SK-N-MC (cell line): ENCODE measurements at regions not wholly inside any gene's neighbourhood (a gene's known extent, or its start where the extent isn't known, plus 50 kb on each side); places are given as distances from the start of the nearest gene placed in this dataset.

Experiments
- DNase-seq: peaks from one replicate; pipeline ENCODE4 v3.0.0-alpha.2; 2011; ENCODE audit warnings: low read depth, low spot score
- H3K27ac ChIP-seq: fragments of 200-600 bp; sonication (generic); 2 replicates; pipeline ENCODE4 v1.5.1; 2016; ENCODE audit warnings: mixed run types
- H3K36me3 ChIP-seq: fragments of 200-600 bp; sonication (generic); 2 replicates; pipeline ENCODE4 v1.6.1; 2017; ENCODE audit warnings: antibody characterized with exemption, low read length, mixed read lengths; ENCODE audit not compliant: insufficient read depth
- H3K4me3 ChIP-seq: fragments of 200-600 bp; sonication (generic); 2 replicates; pipeline ENCODE4 v1.5.1; 2016
- H3K9ac ChIP-seq: fragments of 200-600 bp; sonication (generic); 2 replicates; pipeline ENCODE4 v1.8.0; 2017; ENCODE audit warnings: mixed run types, mixed read lengths; ENCODE audit not compliant: insufficient read length
- H3K9me3 ChIP-seq: fragments of 200-600 bp; sonication (generic); 2 replicates; pipeline ENCODE4 v1.6.1; 2017; ENCODE audit warnings: low read depth, mild to moderate bottlenecking, antibody characterized with exemption, low read length, moderate library complexity, mixed read lengths
- EZH2 ChIP-seq: fragments of 200-600 bp; sonication (generic); IDR thresholded peaks from one replicate; pipeline ENCODE4 v1.6.1; 2017; ENCODE audit warnings: antibody characterized with exemption
- FOXP2 ChIP-seq: optimal IDR thresholded peaks from 2 replicates; pipeline ENCODE3; 2011; ENCODE audit warnings: mild to moderate bottlenecking, moderate library complexity; ENCODE audit not compliant: insufficient read depth; ENCODE audit errors: extremely low read length, control extremely low read depth
- POLR2AphosphoS5 ChIP-seq: IDR thresholded peaks from 2 replicates; pipeline ENCODE4 v1.6.1; 2012; ENCODE audit warnings: mild to moderate bottlenecking, low read depth, low read length, borderline replicate concordance

DNA sequence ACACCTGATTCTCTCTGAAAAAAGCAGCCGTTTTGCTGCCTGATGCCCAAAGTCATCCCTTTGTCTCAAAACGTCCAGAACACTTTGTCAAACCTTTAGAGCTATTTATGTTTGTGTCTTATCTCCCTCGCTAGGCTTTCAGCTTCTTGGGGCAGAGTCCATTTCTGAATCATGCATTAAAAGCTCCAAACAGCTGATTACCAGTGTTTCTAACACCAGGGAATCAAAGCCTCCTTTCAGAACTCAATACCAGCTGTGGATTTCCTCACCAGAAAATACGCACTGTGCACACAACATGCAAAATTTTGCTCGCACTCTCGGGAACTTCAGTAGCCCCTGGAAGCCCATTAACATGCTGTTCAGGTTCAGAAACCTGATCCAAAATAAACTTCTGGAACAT, 333.3 kb downstream of the HACE1 start:
- Histone ChIP-seq H3K9ac (peak overlapping the region; percentile 43), H3K9me3 (no peaks in the 10 kb centered on the region), H3K36me3 (no peaks in the 10 kb centered on the region), H3K4me3 (peak overlapping the region; percentile 71), H3K27ac (peak overlapping the region; percentile 89)
- TF ChIP-seq FOXP2 (no peak), EZH2 (no peak), POLR2AphosphoS5 (no peak)
- no peak for DNase-seq

DNA sequence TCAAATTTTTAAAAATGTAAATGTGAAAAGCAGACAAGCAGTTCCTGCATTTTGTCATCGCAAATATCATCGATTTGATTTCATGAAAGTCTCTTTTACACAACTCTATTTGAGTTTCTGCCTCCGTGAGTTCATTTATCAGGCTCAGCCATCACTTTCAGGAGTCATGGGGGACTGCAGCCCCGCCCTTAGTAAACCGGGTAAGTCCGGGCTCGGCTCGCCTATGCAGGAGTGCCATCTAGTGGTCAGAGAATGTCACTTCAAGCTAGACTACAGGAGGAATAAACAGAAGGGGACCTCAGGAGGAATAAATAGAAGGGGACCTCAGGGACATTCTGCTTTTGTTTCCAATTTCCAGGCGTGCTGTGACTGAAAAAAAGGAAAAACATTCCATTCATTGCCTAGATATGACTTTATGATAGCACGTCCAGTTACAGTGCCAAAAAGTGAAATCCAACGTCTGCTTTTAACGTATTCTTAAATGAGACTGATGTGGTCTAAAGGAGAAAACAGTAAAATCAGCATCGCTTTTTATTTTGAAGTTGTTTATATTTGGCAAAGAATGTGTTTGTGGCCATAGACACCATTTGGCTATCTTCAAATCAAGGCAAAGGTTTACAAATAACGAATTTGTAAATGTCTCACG, 333.9 kb downstream of the HACE1 start:
- no peaks in the 10 kb centered on the region for H3K9me3 ChIP-seq
- no peaks in the 10 kb centered on the region for H3K36me3 ChIP-seq
- DNase-seq: peak; percentile 81
- peak overlapping the region; percentile 89 for H3K27ac ChIP-seq
- H3K9ac ChIP-seq: peak overlapping the region; percentile 46
- TF ChIP-seq POLR2AphosphoS5 (no peak), EZH2 (no peak), FOXP2 (no peak)
- H3K4me3 ChIP-seq: peak overlapping the region; percentile 71

DNA sequence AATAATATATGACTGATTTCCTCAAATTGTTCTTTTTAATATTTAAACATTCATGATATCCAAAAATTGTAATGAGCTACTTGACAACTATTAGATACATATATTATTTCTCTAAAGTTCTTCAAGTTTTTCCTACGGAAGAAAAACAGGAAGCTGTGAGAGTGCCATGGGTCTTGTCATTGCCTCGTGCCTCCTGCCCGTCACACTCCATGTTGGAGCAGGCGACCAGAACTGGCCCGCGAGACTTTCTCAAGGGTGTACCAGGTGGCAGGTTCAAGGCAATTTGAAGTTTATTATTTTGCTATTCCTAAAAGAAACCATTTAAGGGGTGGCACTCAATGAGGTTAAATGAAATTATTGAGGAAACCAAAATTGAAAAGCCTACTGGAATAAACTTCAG, 337.2 kb downstream of the HACE1 start:
- Histone ChIP-seq H3K4me3 (no peak overlapping the region), H3K9ac (no peak overlapping the region), H3K36me3 (no peaks in the 10 kb centered on the region), H3K9me3 (no peaks in the 10 kb centered on the region), H3K27ac (no peak overlapping the region)
- TF ChIP-seq POLR2AphosphoS5: no peak
- no peak for TF ChIP-seq FOXP2
- TF ChIP-seq EZH2: no peak
- no peak for DNase-seq

DNA sequence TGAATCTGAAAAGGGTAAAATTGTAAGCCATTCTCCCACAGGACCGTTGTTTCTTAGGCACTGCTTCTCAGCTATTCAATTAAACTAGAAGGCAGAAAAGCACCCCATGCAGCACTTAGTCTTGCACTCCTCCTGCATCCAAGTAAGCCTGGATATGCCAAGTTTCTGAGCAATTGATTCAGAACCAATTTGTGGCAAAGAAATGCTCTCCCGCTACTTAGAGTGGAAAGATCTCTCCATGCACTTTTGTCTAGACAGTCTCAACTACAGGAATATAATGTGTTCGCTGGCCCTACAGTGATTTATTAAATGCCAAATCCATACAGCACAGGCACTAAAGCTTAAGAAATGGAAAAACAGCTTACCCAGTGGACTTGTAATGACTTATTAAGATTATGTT, 338.5 kb downstream of the HACE1 start:
- Histone ChIP-seq H3K9ac (no peak overlapping the region), H3K36me3 (no peaks in the 10 kb centered on the region), H3K4me3 (no peak overlapping the region), H3K27ac (peak overlapping the region; percentile 29; the same call in 1 of the 2 replicates), H3K9me3 (no peaks in the 10 kb centered on the region)
- TF ChIP-seq FOXP2: no peak
- TF ChIP-seq POLR2AphosphoS5: no peak
- TF ChIP-seq EZH2: no peak
- DNase-seq: no peak

DNA sequence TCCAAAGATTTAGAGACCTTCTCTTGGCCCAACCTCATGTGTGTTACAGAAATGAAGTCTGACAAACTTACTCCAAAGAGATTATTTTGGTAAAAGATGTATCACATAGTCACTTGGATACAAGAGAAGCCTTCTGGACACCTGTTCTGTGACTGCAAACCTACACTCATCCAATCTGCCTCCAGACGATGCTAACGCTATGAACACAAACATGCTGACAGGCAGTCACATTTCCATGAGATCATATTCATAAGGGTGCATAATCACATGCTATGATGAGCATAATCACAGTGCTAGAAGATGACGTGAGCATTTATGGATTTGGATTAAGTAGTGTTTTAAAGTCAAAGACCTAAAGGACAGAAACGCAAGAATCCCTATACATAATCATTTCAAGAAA, 340.2 kb downstream of the HACE1 start:
- DNase-seq: no peak
- Histone ChIP-seq H3K36me3 (no peaks in the 10 kb centered on the region), H3K9me3 (no peaks in the 10 kb centered on the region), H3K27ac (no peak overlapping the region), H3K4me3 (no peak overlapping the region), H3K9ac (no peak overlapping the region)
- TF ChIP-seq FOXP2 (no peak), EZH2 (no peak), POLR2AphosphoS5 (no peak)

DNA sequence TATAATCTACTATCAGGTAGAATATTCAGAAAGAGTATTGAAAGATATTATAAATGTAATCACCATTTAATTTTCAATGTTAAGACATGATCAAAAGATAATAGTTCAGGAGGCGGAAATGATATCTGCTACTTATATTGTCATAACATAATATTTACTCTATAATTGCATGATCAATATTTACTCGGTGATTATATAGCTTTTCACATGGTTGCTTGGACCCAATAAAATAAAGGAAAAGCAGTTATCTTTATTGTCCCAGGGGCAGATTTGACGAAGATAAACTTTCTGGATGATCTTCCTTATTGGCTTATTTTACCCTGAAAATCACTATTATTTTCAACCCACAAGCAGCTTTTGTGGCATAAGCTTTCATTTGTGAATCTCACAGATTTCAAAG, 350.4 kb downstream of the HACE1 start:
- no peak for DNase-seq
- Histone ChIP-seq H3K9ac (no peak overlapping the region), H3K9me3 (no peaks in the 10 kb centered on the region), H3K27ac (no peak overlapping the region), H3K4me3 (no peak overlapping the region), H3K36me3 (no peaks in the 10 kb centered on the region)
- TF ChIP-seq EZH2: no peak
- TF ChIP-seq FOXP2: no peak
- no peak for TF ChIP-seq POLR2AphosphoS5

DNA sequence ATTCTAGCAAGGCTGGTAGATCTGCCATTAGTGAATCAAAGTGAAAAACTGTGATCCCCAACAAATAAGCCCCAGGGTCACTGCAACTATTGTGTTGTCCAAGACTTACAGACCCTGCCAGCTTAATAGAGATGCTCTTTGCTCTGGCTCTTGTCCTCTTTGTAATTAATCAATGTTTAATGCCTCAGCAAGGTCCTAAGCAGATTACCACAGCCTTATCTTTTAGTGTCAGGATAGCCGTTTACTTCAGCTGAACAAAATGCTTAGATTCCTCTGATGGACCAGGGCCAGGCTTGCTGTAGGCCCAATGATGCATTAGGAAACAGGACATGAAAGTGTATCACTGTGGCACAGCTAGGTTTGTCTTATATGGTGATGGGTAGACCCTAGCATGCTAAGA, 353.3 kb downstream of the HACE1 start:
- no peaks in the 10 kb centered on the region for H3K36me3 ChIP-seq
- TF ChIP-seq FOXP2: no peak
- TF ChIP-seq EZH2: no peak
- TF ChIP-seq POLR2AphosphoS5: no peak
- no peak for DNase-seq
- no peaks in the 10 kb centered on the region for H3K9me3 ChIP-seq
- no peak overlapping the region for H3K4me3 ChIP-seq
- no peak overlapping the region for H3K9ac ChIP-seq
- no peak overlapping the region for H3K27ac ChIP-seq

DNA sequence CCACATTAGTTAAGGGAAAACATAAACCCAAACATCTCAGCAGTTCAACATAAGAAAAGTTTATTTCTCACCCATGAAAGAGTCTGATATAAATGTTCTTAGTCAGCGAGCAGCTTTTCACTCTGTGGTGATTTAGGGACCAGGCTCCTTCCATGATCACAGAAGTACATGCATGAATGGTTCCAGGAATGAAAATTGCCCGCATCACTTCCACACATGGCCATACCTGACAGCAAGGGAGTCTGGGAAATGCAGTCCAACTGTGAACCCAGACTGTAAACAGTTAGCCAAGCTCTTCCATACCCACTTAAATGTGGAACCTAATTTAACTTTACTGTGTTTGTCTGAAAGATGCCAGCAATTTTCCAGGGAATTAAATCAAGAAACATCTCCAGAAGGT, 353.9 kb downstream of the HACE1 start:
- TF ChIP-seq POLR2AphosphoS5 (no peak), EZH2 (no peak), FOXP2 (no peak)
- Histone ChIP-seq H3K36me3 (no peaks in the 10 kb centered on the region), H3K9me3 (no peaks in the 10 kb centered on the region), H3K9ac (no peak overlapping the region), H3K4me3 (no peak overlapping the region), H3K27ac (no peak overlapping the region)
- no peak for DNase-seq

DNA sequence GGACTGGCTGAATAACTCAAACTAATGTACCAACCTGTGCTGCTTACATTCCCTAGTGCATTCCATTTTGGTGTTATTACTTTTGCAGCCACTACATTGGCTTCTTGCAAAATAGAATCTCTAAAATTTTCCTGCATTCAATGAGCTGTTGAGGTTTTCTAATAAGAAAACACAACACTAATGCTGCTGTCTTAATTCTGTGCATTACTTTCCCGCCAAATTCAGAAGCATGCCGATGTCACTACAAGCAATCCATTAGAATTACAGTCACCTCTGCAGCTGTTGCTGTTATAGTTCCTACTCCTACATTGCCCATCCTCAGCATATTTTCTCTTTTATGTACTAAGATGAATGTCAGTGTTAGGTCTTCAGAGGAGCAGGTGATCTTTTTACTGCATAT, 359.5 kb downstream of the HACE1 start:
- TF ChIP-seq FOXP2: no peak
- no peak for TF ChIP-seq EZH2
- TF ChIP-seq POLR2AphosphoS5: no peak
- H3K27ac ChIP-seq: no peak overlapping the region
- H3K9ac ChIP-seq: no peak overlapping the region
- no peaks in the 10 kb centered on the region for H3K9me3 ChIP-seq
- no peak for DNase-seq
- no peak overlapping the region for H3K4me3 ChIP-seq
- no peaks in the 10 kb centered on the region for H3K36me3 ChIP-seq
